ENCODE measurements at regions not wholly inside any gene's neighbourhood (a gene's known extent, or its start where the extent isn't known, plus 50 kb on each side); places are given as distances from the start of the nearest gene placed in this dataset.

DNA sequence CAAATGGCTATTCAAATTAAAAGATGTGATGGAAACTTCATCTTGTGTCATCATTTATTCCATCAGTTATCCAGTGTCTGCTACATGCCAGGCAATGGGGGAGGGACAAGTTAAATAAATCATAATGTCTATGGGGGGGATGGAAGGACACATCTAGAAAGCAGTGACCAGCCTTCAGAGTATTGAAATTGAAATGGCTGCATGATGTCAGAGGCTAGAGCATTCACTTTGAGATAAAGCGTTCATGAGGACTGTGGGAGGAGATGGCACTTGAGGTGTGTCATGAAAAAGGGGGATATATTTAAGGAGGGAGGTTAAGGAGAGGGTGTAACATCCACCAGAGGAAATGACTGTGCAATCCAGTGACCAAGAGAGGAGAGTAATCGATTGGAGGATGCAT, 50.6 kb downstream of the SLIT2 start:
- no peak for DNase-seq

DNA sequence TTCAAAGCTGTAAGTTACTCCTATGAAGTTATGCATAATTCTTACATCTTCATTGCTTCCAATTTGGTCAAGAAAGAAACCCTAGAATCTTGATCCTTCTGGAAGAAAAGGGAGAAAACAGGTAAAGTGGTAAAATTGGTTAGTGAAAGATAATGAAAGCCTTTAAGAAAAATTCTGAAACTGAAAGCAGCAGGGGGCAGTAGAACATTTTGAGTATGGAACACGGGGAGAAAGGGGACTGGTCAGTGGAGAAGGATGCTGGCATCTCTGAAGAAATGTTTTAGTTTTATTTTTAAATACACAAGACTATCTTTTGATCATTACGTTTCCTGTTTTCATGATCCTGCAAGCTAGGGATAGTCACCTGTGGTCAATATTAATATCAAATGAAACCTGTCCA, 54.3 kb downstream of the SLIT2 start:
- DNase-seq, result no peak

GRCh38 chr4:20311856-20312255, 60.2 kb downstream of the SLIT2 start:
- DNase-seq, result no peak

DNA sequence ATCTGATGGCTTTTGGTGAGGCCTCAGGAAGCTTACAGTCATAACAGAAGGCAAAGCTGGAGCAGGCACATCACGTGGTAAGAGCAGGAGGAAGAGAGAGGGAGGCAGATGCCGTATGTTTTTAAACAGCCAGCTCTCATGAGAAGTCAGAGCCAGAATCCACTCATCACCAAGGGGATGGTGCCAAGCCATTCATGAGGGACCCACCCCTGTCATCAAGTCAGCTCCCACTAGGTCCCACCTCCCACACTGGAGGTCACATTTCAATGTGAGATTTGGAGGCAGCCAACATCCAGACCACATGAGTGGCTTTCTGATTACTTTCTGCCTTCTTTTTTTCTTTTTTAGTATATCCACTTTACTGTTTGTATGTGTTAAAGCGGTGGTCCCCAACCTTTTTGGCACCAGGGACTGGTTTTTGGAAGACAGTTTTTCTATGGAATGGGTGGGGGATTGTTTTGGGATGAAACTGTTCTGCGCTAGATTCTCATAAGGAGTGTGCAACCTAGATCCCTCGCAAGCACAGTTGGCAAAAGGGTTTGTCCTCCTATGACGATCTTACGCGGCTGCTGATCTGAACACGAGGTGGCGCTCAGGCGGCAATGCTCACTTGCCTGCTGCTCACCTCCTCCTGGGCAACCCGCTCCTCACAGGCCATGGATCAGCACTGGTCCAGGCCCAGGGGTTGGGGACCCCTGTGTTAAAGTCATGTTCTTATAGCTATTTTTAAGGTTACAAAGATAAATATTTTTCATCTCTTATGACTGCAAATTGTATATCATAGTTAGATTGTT, 61.7 kb downstream of the SLIT2 start:
- DNase-seq, result no peak

DNA sequence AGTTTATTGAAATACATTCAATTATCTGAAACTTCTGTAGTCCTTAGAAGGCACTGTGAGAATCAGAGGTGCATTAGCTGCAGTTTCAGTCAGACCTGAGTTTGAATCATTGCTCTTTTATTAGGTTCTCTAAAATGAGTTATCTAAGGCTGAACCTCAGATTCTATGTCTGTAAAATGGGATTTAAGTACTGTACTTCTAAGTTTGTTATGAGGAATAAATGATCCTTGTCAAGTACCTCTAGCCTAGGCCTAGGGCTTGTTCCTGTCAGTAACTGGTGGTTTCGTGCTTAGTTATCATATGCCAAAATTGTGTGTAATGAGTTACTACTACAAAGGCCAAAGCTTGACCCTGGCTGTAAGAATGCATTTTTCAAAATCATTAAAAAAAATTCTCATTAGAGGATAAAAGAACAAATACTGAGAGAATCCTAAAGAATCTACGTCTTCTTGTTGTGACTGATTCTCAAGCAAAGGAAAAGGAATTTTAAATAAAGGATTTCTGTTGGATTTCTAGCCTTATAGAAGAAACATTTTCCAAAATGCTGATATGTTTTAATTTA, 65.8 kb downstream of the SLIT2 start:
- DNase-seq, result no peak

- DNase-seq, result no peak
These were observed 66.5 kb downstream of the SLIT2 start for GRCh38 chr4:20318001-20318908.

- no peak for DNase-seq
These were observed 67.2 kb downstream of the SLIT2 start for GRCh38 chr4:20318909-20319277.

DNA sequence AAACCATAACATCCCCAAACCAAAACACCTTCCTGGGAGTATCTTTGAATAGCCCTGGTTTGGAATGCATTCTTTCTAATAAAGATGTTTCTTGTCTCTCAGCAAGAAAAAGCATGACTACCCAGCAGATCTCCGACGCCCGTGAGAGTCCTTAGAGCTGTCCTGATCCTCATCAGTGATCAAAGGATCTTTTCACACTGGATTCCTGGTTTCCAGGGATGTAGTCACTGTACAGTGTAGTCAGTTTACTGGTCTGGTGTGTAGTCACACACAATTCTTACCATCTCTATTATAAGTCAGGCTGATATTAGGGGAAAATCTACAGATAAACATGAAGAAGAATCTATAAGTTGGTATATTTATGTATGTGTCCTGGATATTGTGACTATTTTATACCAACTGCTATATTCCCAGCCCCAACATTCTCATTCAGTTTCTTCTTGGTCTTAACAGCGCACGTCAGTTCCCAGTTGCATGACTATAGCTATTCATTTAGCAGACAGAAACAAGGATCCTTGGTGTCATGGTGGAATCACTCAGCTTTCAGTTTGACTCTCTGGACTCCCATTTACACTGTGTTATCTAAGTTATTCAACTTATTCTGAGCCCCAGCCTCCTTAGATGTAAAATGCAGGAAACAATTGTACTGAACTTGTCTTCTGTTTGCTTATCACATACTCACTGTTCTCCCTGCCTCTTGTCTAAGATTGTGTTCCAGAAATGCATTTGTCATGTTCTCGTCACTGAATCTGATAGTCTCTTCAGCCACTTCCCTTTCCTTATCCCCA, 68.3 kb downstream of the SLIT2 start:
- no peak for DNase-seq

DNA sequence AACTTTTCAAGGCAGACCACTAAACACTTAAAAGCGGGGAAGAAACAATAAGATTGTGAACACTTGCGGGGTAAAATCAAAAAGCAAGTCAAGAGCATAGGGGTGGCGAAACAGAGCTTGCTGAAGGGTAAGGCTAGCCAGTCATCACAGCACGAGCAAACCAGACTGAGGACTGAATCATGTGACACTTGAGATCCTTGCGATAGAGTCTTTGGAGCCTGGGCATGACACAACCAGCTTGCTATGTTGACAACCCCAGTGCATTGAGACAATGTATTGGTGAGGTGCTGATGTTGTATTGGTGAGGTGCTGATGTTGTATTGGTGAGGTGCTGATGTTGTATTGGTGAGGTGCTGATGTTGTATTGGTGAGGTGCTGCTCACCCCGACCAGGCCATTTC, 72.3 kb downstream of the SLIT2 start:
- no peak for DNase-seq

- no peak for DNase-seq
These were observed 74.8 kb downstream of the SLIT2 start for GRCh38 chr4:20326460-20326859.

- DNase-seq, result no peak
These were observed 75.3 kb downstream of the SLIT2 start for GRCh38 chr4:20326977-20327376.

GRCh38 chr4:20327808-20328207, 76.1 kb downstream of the SLIT2 start:
- no peak for DNase-seq

GRCh38 chr4:20331642-20332041, 79.9 kb downstream of the SLIT2 start:
- no peak for DNase-seq

DNA sequence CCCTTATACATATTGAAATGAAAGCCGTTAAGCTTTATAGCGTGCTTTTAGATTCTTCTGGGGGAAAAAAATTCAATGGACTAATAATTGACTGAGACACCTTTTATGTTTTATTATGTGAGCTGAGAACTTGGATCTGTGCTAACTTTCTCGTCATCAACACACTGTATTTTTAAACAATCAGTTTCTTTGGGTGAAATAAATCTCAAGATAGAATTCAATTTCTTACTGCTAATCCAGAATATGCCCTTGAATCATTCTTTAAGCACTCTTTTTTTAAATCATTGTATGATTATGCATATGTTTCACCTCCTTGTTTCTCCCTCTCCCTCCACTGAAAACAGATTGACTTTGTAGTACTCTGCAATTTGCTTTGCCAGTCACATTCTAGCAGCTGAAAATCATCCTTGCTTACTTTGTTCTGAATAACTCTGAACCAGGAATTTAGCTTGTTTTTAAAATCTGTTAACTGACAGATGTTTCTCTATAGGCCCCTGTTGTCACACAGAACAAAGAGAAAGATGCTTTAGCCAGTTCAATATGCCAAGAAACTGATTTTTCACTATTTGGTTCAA, 81.5 kb downstream of the SLIT2 start:
- no peak for DNase-seq

DNA sequence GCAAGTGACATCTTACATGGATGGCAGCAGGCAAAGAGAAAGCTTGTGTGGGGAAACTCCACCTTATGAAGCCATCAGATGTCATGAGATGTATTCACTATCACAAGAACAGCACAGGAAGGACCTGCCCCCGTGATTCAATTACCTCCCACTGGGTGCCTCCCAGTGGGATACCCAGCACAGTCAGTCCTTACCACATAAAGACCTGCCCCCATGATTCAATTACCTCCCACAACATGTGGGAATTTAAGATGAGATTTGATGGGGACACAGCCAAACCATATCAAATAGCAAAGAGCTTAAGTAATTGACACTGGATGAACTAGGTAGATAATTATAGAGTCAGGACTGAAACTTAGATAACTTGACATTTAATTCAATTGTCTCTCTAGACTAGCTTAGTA, 85.6 kb downstream of the SLIT2 start:
- no peak for DNase-seq

DNA sequence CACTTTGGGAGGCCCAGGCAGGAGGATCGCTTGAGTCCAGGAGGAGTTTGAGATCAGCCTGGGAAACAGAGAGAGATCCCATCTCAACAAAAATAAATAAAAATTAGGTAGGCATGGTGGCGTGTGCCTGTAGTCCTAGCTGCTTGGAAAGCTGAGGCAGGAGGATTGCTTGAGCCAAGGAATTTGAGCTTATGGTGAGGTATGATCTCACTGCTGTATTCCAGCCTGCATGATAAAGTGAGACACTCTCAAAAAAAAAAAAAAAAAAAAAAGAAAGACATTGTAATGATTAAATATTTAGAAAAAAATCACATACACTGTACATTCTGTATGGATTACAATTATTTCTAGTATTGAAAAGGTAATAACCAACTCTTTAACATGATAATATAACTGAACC, 87.1 kb downstream of the SLIT2 start:
- no peak for DNase-seq

GRCh38 chr4:20341134-20341738, 89.5 kb downstream of the SLIT2 start:
- no peak for DNase-seq

- no peak for DNase-seq
These were observed 95.8 kb downstream of the SLIT2 start for GRCh38 chr4:20347531-20347930.

GRCh38 chr4:20348411-20348810, 96.7 kb downstream of the SLIT2 start:
- DNase-seq, result no peak

DNA sequence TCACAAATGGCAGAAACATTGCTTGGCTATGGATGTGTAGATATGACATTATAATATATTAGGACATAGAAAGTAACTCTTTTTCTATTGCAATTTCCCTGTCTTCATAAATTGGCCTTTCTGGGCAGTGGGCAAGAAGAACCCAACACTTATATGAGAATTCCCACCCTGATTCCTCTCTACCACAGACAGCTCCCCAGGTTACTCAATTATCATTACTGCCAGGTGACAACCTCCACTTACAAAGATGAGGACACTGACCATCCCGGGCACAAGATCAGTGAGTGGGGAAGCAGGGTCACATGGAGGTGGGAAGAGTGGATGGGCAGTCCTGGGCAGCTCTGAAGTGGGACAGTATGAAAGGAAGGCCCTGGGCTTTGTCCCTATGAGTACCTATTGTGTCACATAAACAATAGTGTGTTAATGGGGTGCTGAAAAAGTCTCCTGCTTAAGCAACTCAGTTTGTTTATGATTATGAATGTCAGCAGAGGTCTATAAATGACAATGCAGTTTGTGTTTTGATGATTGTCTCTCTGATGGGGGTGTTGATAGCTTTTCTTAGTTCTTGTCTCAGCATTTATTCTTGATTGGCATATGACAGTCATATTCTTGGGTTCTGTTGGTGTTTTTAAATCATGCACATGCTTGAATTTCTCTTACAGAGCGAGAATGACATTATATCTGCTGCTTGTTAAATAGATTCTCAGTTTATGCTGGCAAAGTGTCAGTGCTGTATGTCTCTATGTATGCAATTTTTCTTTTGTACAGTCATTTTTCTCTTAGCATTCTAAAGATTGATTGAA, 99.9 kb downstream of the SLIT2 start:
- no peak for DNase-seq

GRCh38 chr4:20352163-20352431, 100.4 kb downstream of the SLIT2 start:
- DNase-seq, result no peak

- no peak for DNase-seq
These were observed 101.9 kb downstream of the SLIT2 start for GRCh38 chr4:20353646-20354045.

Measured in NCI-H1694 (cell line).